HG02678 (cell line): ENCODE measurements at regions not wholly inside any gene's neighbourhood (a gene's known extent, or its start where the extent isn't known, plus 50 kb on each side); places are given as distances from the start of the nearest gene placed in this dataset.

Experiments
- ATAC-seq: cut with Tn5 transposase; IDR thresholded peaks from one replicate; pipeline ENCODE4 v1.9.1; 2021; ENCODE audit warnings: mild to moderate bottlenecking, moderate library complexity; ENCODE audit not compliant: unreplicated experiment

GRCh38 chr6:113423956-113424355, 433.2 kb upstream of the MARCKS start:
- no peak for ATAC-seq

GRCh38 chr6:113425977-113426660, 431.0 kb upstream of the MARCKS start:
- no peak for ATAC-seq

DNA sequence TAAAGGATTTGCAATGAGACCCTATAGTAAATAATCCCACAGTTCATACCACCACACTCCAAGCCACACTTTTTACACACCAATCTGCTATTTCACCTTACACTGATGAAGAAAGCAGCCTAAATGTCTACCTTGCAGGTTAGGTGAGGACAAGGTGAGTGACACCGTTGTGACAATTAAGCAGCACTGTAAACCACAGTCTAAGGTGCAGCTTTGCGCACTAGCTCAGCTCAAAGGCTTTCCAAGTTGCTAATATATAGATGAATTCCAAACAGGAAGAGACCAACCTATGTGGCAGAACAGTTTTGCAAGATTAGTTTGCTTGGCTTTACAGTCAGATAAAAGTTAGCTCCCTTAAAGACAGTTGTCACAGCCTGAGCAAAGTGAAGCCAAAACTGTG, 429.5 kb upstream of the MARCKS start:
- no peak for ATAC-seq

GRCh38 chr6:113428702-113429101, 428.4 kb upstream of the MARCKS start:
- no peak for ATAC-seq

DNA sequence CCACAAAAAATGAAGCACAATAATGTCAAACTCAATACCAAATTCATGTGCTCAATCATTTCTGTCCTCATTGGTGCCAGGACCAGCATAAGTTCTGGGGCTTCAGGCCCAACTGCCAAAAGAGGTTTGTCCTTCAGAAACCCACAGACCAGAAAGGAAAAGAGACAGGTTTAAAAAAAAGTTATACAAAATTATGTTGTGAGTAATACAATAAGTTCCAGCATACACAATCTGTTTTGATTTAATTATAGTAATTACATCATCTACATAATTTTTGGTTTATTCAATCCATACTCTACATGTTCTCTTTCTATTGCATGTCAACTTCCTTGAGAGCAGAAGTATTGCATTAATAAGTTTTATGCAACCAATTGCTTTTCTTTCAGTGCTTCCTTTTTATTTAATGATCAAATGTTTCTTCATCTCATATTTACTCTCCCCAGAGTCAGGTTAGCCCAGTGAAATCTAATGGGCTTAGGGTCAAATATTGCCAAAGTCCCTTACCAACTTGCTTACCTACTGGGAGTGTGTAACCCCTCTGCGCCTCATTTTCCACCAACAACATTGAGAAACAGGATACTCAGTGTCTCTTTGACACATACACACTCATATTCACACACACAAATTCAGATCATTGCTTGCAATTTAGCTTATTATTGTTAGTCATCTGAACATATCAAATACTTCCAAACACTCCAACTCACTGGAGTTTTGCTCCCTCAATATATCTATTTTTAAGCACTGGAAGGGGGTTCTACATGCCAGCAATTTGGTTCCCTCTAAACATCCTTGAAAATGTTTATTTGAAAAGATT, 424.4 kb upstream of the MARCKS start:
- no peak for ATAC-seq

DNA sequence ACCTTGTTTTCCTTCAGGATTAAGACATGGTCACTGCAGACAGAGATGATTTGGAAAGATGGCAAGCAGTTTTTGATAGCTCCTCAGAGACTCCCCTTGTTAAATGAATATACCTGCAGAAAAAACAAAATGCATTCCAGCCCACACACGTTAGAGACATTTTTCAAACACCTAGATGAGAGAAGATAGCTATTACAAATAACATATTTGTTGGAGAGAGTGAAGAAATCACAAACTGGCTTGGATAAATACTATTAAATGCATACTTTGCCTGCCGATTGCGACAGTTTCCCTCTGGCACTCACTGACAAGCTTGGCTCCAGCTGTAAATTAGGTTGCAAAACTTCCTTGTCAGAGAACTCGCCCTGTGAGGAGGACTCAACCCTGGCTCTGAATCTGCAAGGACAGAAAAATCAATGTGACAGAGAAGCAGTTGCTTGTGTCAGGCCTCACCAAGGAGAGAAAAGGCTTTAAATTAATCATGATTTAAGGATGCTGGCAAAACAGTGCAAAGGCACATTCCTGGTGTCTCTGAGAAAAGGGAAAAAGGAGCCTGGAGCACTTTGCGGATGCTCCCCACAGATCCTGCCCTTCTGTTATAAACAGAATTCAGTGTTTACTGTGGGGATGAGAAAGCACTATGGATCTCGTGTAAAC, 423.7 kb upstream of the MARCKS start:
- ATAC-seq, result no peak

GRCh38 chr6:113434641-113435040, 422.5 kb upstream of the MARCKS start:
- no peak for ATAC-seq

DNA sequence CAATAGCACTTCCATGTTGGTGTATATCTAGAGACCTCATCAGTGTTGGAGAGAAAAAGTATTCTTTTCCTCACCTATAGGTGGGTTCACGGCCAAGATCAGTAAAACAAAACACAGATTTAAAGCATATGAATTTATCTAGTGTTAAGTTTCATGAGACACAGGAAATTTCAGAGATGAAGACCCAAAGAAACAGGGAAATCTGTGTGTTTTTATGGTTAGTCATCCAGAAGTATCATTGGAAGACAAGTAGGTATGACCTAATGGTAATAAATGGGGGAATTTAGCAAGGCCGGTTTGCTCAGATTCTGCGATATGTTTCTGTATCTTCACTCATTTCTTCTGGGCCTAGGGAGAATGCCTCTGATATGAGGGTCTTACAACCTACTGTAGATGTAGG, 419.6 kb upstream of the MARCKS start:
- no peak for ATAC-seq

GRCh38 chr6:113439866-113440265, 417.3 kb upstream of the MARCKS start:
- no peak for ATAC-seq

GRCh38 chr6:113442040-113442439, 415.1 kb upstream of the MARCKS start:
- ATAC-seq, result no peak

DNA sequence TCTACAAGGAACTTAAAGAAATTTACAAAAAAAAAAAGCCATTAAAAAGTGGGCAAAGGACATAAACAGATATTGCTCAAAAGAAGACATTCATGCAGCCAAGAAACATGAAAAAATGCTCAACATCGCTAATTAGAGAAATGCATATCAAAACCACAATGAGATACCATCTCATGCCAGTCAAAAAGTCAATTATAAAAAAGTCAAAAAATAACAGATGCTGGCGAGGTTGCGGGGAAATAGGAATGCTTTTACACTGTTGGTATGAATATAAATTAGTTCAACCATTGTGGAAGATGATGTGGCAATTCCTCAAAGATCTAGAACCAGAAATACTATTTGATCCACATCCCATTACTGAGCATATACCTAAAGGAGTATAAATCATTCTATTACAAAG, 411.9 kb upstream of the MARCKS start:
- no peak for ATAC-seq

DNA sequence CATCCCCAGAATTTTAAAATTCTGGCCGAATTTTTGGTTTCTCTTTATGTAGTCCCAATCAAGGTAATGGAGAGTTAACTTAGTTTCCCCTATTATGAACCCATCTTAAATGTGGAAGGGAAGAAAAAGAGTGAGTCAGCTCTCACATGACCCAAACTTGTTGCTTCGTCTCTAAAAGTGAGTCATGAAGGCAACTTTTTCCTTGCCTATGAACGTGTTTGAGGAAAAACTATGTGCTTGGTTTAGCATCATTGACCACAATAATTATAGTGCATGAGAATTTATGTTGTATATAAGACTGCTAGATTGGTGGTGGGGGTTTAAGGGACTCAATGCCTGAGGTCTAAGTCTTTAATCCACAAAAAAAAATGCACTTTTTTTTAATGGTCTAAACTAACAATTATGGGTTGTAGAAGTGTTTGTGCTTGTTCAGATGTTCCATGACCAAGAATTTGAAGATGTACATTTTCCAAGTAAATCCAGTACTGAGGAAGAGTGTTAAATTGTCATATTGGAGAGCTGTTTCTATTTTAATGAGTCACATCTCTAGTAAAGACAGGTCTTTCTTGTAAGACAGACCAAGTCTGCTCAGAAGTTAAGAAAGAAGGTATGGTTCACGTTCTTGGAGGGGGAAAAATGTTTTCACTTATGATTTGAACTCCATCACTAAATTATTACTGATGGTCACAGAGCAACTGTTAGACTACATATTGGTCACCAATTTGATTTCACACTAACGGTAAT, 409.9 kb upstream of the MARCKS start:
- no peak for ATAC-seq

DNA sequence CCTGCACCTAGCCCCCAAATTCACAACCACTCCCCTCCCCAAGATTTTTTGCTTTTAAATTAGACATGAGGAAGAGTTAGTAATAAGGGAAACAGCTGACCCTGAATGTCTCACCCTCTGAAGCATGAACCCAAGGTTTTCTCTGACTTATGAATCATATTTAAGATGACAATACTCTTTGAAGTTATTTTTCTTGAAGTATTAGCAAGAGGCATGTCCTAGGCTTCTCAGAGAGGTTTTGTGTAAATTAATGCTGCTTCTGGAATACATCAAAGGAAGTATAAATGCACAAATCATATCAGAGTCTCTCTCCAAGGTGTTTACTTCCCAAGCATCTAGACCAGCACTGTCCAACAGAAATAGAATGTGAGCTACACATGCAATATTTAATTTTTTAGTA, 408.1 kb upstream of the MARCKS start:
- ATAC-seq, result no peak

GRCh38 chr6:113450061-113450465, 407.1 kb upstream of the MARCKS start:
- ATAC-seq, result no peak

- no peak for ATAC-seq
Observed at GRCh38 chr6:113451049-113451448, 406.1 kb upstream of the MARCKS start.

- ATAC-seq, result no peak
Observed at GRCh38 chr6:113457198-113457597, 399.9 kb upstream of the MARCKS start.

DNA sequence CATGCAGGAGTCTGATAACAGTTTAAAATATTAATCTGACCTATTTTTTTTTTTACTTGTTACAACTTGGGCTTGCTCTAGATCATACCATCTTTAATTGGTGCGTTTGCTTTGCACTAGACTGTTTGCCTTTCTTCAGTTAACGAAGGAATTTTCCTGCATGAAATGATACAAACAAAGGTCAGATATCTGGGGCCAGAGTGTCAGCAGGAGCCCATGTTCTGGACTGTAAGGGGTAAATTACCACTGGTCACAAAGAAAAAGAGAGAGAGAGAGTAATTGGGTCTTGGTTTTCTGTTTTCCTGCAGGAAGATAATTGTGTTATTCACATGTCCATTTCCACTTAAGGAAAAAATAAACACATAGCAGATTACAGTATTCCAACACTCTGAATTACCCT, 399.4 kb upstream of the MARCKS start:
- ATAC-seq, result no peak

DNA sequence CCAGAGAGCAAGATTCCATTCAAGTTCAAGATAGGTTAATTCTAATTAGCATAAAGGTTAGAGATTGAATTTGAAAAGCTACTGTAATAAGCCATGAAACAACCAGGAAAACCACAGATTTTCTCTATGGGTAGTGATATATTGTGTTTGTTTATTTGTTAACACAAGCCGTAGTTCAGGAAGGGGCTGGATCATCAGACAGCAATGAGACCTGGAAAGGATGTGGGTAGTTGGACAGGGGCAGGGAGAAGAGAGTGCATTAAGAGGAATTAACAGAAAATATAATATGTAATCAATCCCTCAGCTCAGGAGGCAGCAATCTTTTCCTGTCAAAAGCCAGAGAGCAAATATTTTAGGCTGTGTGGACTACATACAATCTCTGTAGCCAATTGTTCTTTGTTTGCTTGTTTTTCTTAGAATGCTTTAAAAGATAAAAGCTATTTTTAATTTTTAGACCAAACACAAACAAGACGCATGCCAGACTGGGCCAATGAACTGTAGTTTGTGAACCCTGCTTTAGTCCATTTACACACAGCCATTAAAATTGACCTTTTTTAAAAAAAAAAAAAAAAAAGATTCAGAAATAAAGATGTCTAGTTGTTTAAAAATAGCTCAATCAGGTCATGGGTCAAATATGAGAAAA, 398.7 kb upstream of the MARCKS start:
- ATAC-seq, result no peak

- ATAC-seq, result no peak
Observed at GRCh38 chr6:113461153-113461932, 395.8 kb upstream of the MARCKS start.

DNA sequence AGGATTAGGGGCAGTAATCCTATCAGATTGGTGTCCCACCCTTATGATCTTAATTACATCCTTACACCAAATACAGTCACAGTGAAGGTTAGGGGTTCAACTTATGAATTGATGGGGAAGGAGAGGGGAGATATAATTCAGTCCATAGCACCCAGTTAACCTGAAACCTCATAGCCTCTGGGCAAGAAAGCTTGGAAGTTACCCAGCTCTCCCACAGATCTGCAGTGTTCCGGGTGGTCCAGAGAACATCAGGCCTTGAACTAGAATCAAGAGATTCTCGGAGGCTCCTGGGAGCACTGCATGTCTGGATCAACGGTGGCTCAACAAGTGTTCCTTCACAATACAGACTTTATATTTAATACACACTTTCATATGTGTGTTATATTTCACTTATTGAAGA, 392.6 kb upstream of the MARCKS start:
- ATAC-seq, result no peak
